H1 (cell line): ENCODE measurements at regions not wholly inside any gene's neighbourhood (a gene's known extent, or its start where the extent isn't known, plus 50 kb on each side); places are given as distances from the start of the nearest gene placed in this dataset.

Experiments used
- CTCF ChIA-PET: fragments of 300-600 bp; sonication (Branson Sonifier 250); formaldehyde crosslinking; loops from one replicate; lab custom pipeline; 2021; ENCODE audit not compliant: partially characterized antibody; lab: Charles Lee
- POLR2A ChIA-PET: fragments of 300-600 bp; sonication (Branson Sonifier 250); formaldehyde crosslinking; loops from one replicate; lab custom pipeline; 2021; ENCODE audit warnings: inconsistent platforms; ENCODE audit not compliant: partially characterized antibody; lab: Charles Lee
- DNase-seq, 2 experiments: peaks; one replicate each; pipeline versions ENCODE4 v3.0.0 to v3.0.0-alpha.2; 2010 to 2022; ENCODE audit warnings: low spot score in 2 of 2, low read depth in 1 of 2, mixed read lengths in 1 of 2
- FAIRE-seq: peaks from 2 replicates; lab custom pipeline; 2011; peaks lifted over from hg19 to GRCh38; lab: Jason Lieb, UNC
- H2AFZ ChIP-seq: 2 replicates; pipeline ENCODE4 v1.8.1; 2012; ENCODE audit warnings: low read length, inconsistent platforms
- H2AK5ac ChIP-seq: 2 replicates; pipeline ENCODE4 v1.6.1; 2013; ENCODE audit warnings: low read depth, low read length
- H2BK120ac ChIP-seq: replicated peaks from 2 replicates; pipeline ENCODE3; 2013; ENCODE audit warnings: low read depth, low read length, inconsistent platforms
- H2BK12ac ChIP-seq: 2 replicates; pipeline ENCODE4 v1.6.1; 2013; ENCODE audit warnings: low read depth, low read length
- H2BK15ac ChIP-seq: 2 replicates; pipeline ENCODE4 v1.6.1; 2013; ENCODE audit warnings: low read length
- H2BK20ac ChIP-seq: 2 replicates; pipeline ENCODE4 v1.6.1; 2013; ENCODE audit warnings: low read length
- H2BK5ac ChIP-seq: 2 replicates; pipeline ENCODE4 v1.6.1; 2013; ENCODE audit warnings: low read depth, low read length
- H3K14ac ChIP-seq: 2 replicates; pipeline ENCODE4 v1.6.1; 2013; ENCODE audit warnings: inconsistent platforms; ENCODE audit not compliant: insufficient read length
- H3K18ac ChIP-seq: 2 replicates; pipeline ENCODE4 v1.6.1; 2013; ENCODE audit warnings: low read length; ENCODE audit errors: extremely low read depth
- H3K23ac ChIP-seq: 2 replicates; pipeline ENCODE4 v1.6.1; 2013; ENCODE audit warnings: inconsistent platforms; ENCODE audit not compliant: insufficient read length
- H3K23me2 ChIP-seq: 2 replicates; pipeline ENCODE4 v1.6.1; 2013; ENCODE audit warnings: low read depth, low read length
- H3K27ac ChIP-seq: 2 replicates; pipeline ENCODE4 v1.6.1; 2011; ENCODE audit warnings: low read depth, low read length, inconsistent platforms
- H3K27me3 ChIP-seq, 4 experiments: replicated peaks in 1 of 4; 1 replicate in 1 of 4; 2 replicates in 3 of 4; pipeline versions ENCODE4 v1.6.1 to v1.8.1; 2011 to 2013; ENCODE audit warnings: low read length in 3 of 4, mild to moderate bottlenecking in 3 of 4, inconsistent platforms in 2 of 4, mixed read lengths in 2 of 4, moderate library complexity in 1 of 4; ENCODE audit not compliant: control insufficient read depth in 3 of 4, insufficient read depth in 3 of 4; ENCODE audit errors: extremely low read depth in 1 of 4
- H3K36me3 ChIP-seq, 4 experiments: 2 replicates each; pipeline versions ENCODE4 v1.6.1 to v1.8.1; 2011 to 2013; ENCODE audit warnings: mild to moderate bottlenecking in 4 of 4, low read length in 3 of 4, moderate library complexity in 2 of 4, control low read depth in 1 of 4, inconsistent platforms in 1 of 4; ENCODE audit not compliant: insufficient read depth in 4 of 4, control insufficient read depth in 2 of 4
- H3K4ac ChIP-seq: replicated peaks from 2 replicates; pipeline ENCODE3; 2013; ENCODE audit warnings: low read length, low read depth, mixed read lengths, inconsistent platforms; ENCODE audit not compliant: insufficient read length
- H3K4me1 ChIP-seq, 4 experiments: replicated peaks in 1 of 4; 1 replicate in 1 of 4; 2 replicates in 3 of 4; pipeline versions ENCODE4 v1.6.1 to v1.8.1; 2011 to 2013; ENCODE audit warnings: low read length in 3 of 4, inconsistent platforms in 2 of 4, mixed read lengths in 1 of 4; ENCODE audit not compliant: insufficient read depth in 4 of 4, control insufficient read depth in 3 of 4
- H3K4me2 ChIP-seq, 2 experiments: 2 replicates each; pipeline versions ENCODE4 v1.6.1 to v1.8.1; 2011 to 2013; ENCODE audit warnings: low read depth in 2 of 2, low read length in 2 of 2, control low read depth in 1 of 2, inconsistent platforms in 1 of 2, mild to moderate bottlenecking in 1 of 2; ENCODE audit not compliant: insufficient read depth in 1 of 2
- H3K4me3 ChIP-seq, 4 experiments: fragments of 200-600, 300-600 bp in 1 of 4; sonication (generic), shearing (Covaris generic), sonication (Bioruptor Twin) in 1 of 4; 2 replicates each; pipeline versions ENCODE4 v1.5.1 to v1.8.1; 2011 to 2016; ENCODE audit warnings: low read length in 4 of 4, low read depth in 3 of 4, control low read depth in 2 of 4, inconsistent platforms in 2 of 4, mild to moderate bottlenecking in 2 of 4, mixed read lengths in 1 of 4, moderate library complexity in 1 of 4; ENCODE audit not compliant: insufficient read depth in 2 of 4; ENCODE audit errors: extremely low read depth in 1 of 4
- H3K56ac ChIP-seq: replicated peaks from 2 replicates; pipeline ENCODE3; 2013; ENCODE audit warnings: low read depth, mild to moderate bottlenecking, mixed read lengths, low read length, inconsistent platforms; ENCODE audit not compliant: insufficient read length
- H3K79me1 ChIP-seq: 2 replicates; pipeline ENCODE4 v1.6.1; 2013; ENCODE audit warnings: low read depth, low read length, control low read depth
- H3K79me2 ChIP-seq, 2 experiments: 2 replicates each; pipeline versions ENCODE4 v1.6.1 to v1.8.1; 2012 to 2013; ENCODE audit warnings: low read length in 2 of 2, mild to moderate bottlenecking in 2 of 2, inconsistent platforms in 1 of 2; ENCODE audit not compliant: insufficient read depth in 2 of 2, control insufficient read depth in 1 of 2
- H3K9ac ChIP-seq, 4 experiments: replicated peaks in 1 of 4; 1 replicate in 1 of 4; 2 replicates in 3 of 4; pipeline versions ENCODE4 v1.6.1 to v1.8.1; 2011 to 2013; ENCODE audit warnings: low read depth in 3 of 4, low read length in 3 of 4, control low read depth in 2 of 4, mild to moderate bottlenecking in 2 of 4, moderate library complexity in 2 of 4, inconsistent platforms in 1 of 4; ENCODE audit errors: extremely low read depth in 1 of 4
- H3K9me3 ChIP-seq, 2 experiments: 2 replicates each; pipeline versions ENCODE4 v1.6.1 to v1.8.1; 2012 to 2013; ENCODE audit warnings: mild to moderate bottlenecking in 2 of 2, moderate library complexity in 2 of 2, control low read depth in 1 of 2, inconsistent platforms in 1 of 2, low read depth in 1 of 2, low read length in 1 of 2, mixed read lengths in 1 of 2; ENCODE audit not compliant: insufficient read depth in 2 of 2
- H4K20me1 ChIP-seq, 2 experiments: replicated peaks in 1 of 2; 2 replicates each; pipeline versions ENCODE3 to v1.8.1; 2011 to 2013; ENCODE audit warnings: inconsistent platforms in 2 of 2, low read length in 2 of 2, mild to moderate bottlenecking in 1 of 2; ENCODE audit not compliant: insufficient read depth in 2 of 2, control insufficient read depth in 1 of 2
- H4K5ac ChIP-seq: 2 replicates; pipeline ENCODE4 v1.6.1; 2013; ENCODE audit warnings: low read length, low read depth, mixed read lengths, inconsistent platforms; ENCODE audit not compliant: insufficient read length
- H4K8ac ChIP-seq: 2 replicates; pipeline ENCODE4 v1.8.0; 2013; ENCODE audit warnings: mild to moderate bottlenecking, moderate library complexity, low read length, inconsistent platforms; ENCODE audit not compliant: insufficient read depth; ENCODE audit errors: extremely low read depth
- H4K91ac ChIP-seq: replicated peaks from 2 replicates; pipeline ENCODE3; 2013; ENCODE audit warnings: low read length, mixed read lengths, inconsistent platforms; ENCODE audit not compliant: insufficient read length
- BRCA1 ChIP-seq: IDR thresholded peaks from 2 replicates; pipeline ENCODE4 v1.6.1; 2012; ENCODE audit warnings: low read depth, low read length, improper control_type of control experiment
- KDM1A ChIP-seq: fragments of 200-600, 300-600 bp; sonication (generic); IDR thresholded peaks from 2 replicates; pipeline ENCODE4 v1.7.1; 2016; ENCODE audit warnings: mild to moderate bottlenecking, low read length, borderline replicate concordance
- PHF8 ChIP-seq: fragments of 200-600 bp; sonication (generic); conservative IDR thresholded peaks from 2 replicates; pipeline ENCODE4 v1.7.1; 2012; ENCODE audit warnings: low read depth, mild to moderate bottlenecking, inconsistent platforms, low read length, moderate library complexity
- SP1 ChIP-seq: IDR thresholded peaks from 2 replicates; pipeline ENCODE4 v1.6.1; 2011; ENCODE audit warnings: low read depth, low read length
- SP4 ChIP-seq: IDR thresholded peaks from 2 replicates; pipeline ENCODE4 v1.6.1; 2012; ENCODE audit warnings: low read length, inconsistent platforms
- WGBS, 2 experiments: shearing (Covaris generic) in 1 of 2; methylation state at CpG; one replicate each; pipeline versions ENCODE4 v1.1.6 to v1.1.7; 2013 to 2015; ENCODE audit warnings: low lambda C conversion rate in 2 of 2, mixed read lengths in 2 of 2, inconsistent platforms in 1 of 2, low coverage in 1 of 2, missing lambda C conversion rate in 1 of 2; ENCODE audit not compliant: insufficient replicate concordance in 2 of 2, insufficient coverage in 1 of 2, insufficient read length in 1 of 2; ENCODE audit errors: extremely low coverage in 1 of 2, missing lambda C conversion rate in 1 of 2; 5-methylcytosine and 5-hydroxymethylcytosine counted together
- TF ChIP-seq, protein P1 (sequence below), 3 experiments: IDR thresholded peaks; 1 replicate in 2 of 3; 2 replicates in 1 of 3; pipeline versions ENCODE4 v1.5.1 to v1.6.1; 2011; ENCODE audit warnings: low read length in 3 of 3, mild to moderate bottlenecking in 3 of 3, inconsistent platforms in 2 of 3, low read depth in 1 of 3, moderate library complexity in 1 of 3; ENCODE audit not compliant: insufficient read depth in 1 of 3; ENCODE audit errors: control extremely low read depth in 1 of 3

DNA sequence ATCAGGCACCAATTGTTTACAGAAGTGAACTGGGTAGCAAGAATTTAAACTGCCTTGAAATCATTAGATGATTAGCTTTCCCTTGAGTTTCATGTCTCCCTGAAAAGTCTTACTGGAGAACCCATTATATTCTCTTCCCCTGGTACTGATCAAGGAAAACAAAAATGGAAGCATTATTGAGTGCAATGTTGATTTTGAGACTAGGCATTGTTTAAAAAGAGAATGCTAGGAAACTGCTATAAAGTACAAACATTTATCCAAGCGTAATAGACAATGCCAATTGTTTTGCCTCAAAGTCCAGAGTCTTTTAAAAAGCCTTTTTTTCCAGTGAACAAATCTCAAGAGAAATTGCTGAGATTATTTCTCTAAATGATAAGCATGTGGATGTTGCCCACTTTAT, 197.0 kb downstream of the CCER1 start:
- H2BK15ac ChIP-seq = no peak overlapping the region
- no peaks in the 10 kb centered on the region for H3K27me3 ChIP-seq
- no peak overlapping the region for H3K4me3 ChIP-seq
- DNase-seq = no peak
- no peak for FAIRE-seq
- no peaks in the 10 kb centered on the region for H3K23me2 ChIP-seq
- H2BK20ac ChIP-seq = no peak overlapping the region
- H2BK5ac ChIP-seq = no peak overlapping the region
- H4K8ac ChIP-seq = no peak overlapping the region
- H3K56ac ChIP-seq = no peak overlapping the region
- H3K18ac ChIP-seq = no peak overlapping the region
- no peak overlapping the region for H4K5ac ChIP-seq
- TF ChIP-seq BRCA1 (no peak), SP4 (no peak), PHF8 (no peak), SP1 (no peak), KDM1A (no peak)
- TF ChIP-seq, protein P1, sequence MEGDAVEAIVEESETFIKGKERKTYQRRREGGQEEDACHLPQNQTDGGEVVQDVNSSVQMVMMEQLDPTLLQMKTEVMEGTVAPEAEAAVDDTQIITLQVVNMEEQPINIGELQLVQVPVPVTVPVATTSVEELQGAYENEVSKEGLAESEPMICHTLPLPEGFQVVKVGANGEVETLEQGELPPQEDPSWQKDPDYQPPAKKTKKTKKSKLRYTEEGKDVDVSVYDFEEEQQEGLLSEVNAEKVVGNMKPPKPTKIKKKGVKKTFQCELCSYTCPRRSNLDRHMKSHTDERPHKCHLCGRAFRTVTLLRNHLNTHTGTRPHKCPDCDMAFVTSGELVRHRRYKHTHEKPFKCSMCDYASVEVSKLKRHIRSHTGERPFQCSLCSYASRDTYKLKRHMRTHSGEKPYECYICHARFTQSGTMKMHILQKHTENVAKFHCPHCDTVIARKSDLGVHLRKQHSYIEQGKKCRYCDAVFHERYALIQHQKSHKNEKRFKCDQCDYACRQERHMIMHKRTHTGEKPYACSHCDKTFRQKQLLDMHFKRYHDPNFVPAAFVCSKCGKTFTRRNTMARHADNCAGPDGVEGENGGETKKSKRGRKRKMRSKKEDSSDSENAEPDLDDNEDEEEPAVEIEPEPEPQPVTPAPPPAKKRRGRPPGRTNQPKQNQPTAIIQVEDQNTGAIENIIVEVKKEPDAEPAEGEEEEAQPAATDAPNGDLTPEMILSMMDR (IDR thresholded peaks at IDR 0.05; ENCODE audit: control extremely low read depth in 1 of 3, insufficient read depth in 1 of 3, low read depth in 1 of 3, low read length in 3 of 3) = no peak
- TF ChIP-seq, all 59 proteins: peak for 0
- H2BK12ac ChIP-seq = no peak overlapping the region
- H3K4me2 ChIP-seq = no peak overlapping the region
- POLR2A ChIA-PET = no interaction called here
- H2AFZ ChIP-seq = no peak overlapping the region
- no peaks in the 10 kb centered on the region for H4K20me1 ChIP-seq
- no peak overlapping the region for H3K4ac ChIP-seq
- H3K9ac ChIP-seq = no peak overlapping the region
- no peaks in the 10 kb centered on the region for H3K4me1 ChIP-seq
- no peak overlapping the region for H4K91ac ChIP-seq
- H3K27ac ChIP-seq = no peak overlapping the region
- H2AK5ac ChIP-seq = no peak overlapping the region
- H3K14ac ChIP-seq = no peak overlapping the region
- H3K79me2 ChIP-seq = no peaks in the 10 kb centered on the region
- H3K9me3 ChIP-seq = no peaks in the 10 kb centered on the region
- no peaks in the 10 kb centered on the region for H3K79me1 ChIP-seq
- no peak overlapping the region for H2BK120ac ChIP-seq
- WGBS, 2 experiments = 95% methylated on average over 1 of the region's 1 CpG; no CpG with 5 or more reads in 1 of the 2 experiments
- no peak overlapping the region for H3K23ac ChIP-seq
- H3K36me3 ChIP-seq = no peaks in the 10 kb centered on the region
- CTCF ChIA-PET = no interaction called here
